Peyer's patch (tissue), 4 donors: ENCODE measurements at regions not wholly inside any gene's neighbourhood (a gene's known extent, or its start where the extent isn't known, plus 50 kb on each side); places are given as distances from the start of the nearest gene placed in this dataset.

Experiments used
- DNase-seq, 3 donors: peaks; one replicate each; pipeline ENCODE4 v3.0.0-alpha.2; 2017 to 2019
- H3K27ac ChIP-seq, 4 donors: fragments of 200-600 bp; sonication (generic); one replicate each; pipeline ENCODE4 v1.5.1; 2016 to 2019
- H3K27me3 ChIP-seq, 2 donors: fragments of 200-600 bp; sonication (generic); one replicate each; pipeline ENCODE4 v1.5.1; 2019
- H3K36me3 ChIP-seq, 3 donors: fragments of 200-600 bp; sonication (generic); one replicate each; pipeline ENCODE4 v1.5.1; 2016 to 2019
- H3K4me1 ChIP-seq, 4 donors: fragments of 200-600 bp; sonication (generic); one replicate each; pipeline ENCODE4 v1.5.1; 2016 to 2019
- H3K4me3 ChIP-seq, 4 donors: fragments of 200-600 bp; sonication (generic); 1 replicate in 3 of 4; 2 replicates in 1 of 4; pipeline ENCODE4 v1.5.1; 2016 to 2019; ENCODE audit warnings: mild to moderate bottlenecking in 1 of 4
- H3K9me3 ChIP-seq, 4 donors: fragments of 200-600 bp; sonication (generic); one replicate each; pipeline ENCODE4 v1.5.1; 2016 to 2019; ENCODE audit warnings: mild to moderate bottlenecking in 1 of 4
- POLR2A ChIP-seq, 2 donors: fragments of 450-650 bp; IDR thresholded peaks; one replicate each; pipeline ENCODE4 v1.5.1; 2017; ENCODE audit warnings: antibody characterized with exemption in 2 of 2, mild to moderate bottlenecking in 2 of 2, moderate library complexity in 2 of 2
- TF ChIP-seq, protein P1 (sequence below), 6 experiments: fragments of 450-650 bp in 4 of 6; fragments of 200-600 bp in 2 of 6; sonication (generic) in 1 of 6; IDR thresholded peaks; one replicate each; pipeline ENCODE4 v1.5.1; 2017 to 2019; ENCODE audit warnings: antibody characterized with exemption in 6 of 6, mild to moderate bottlenecking in 3 of 6, moderate library complexity in 1 of 6

DNA sequence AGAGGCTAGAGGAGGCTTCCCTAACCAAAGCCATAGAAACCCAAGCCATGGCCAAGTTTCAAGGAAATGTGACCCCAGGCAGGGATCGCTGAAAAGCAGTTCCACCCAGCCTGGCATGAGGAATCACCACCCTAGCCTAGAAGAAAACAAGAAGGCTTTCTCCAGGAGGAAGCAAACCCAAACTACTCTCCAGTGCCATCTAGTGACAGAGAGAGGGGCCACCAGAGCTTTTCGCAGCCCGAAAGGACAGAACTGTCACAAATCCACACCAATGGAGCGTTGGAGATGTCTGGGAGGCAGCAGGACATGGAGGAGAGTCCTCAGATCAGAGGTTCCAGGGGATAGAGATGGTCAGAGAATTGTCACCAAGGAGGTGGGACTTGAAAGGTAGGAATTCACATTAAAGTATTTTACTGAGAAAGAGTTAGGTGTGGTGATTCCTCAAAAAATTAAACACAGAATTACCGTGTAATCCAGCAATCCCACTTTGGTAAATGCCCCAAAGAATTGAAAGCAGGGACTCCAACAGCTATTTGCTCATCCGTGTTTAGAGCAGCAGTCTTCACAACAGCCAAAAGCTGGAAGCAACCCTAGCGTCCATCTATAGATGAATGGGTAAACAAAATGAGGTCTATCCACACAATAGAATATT lies 67.3 kb upstream of the NUP50 start:
- Histone ChIP-seq H3K4me1 (peaks cover 0 to 5% (median 0%) of the 10 kb centered on the region in 4 donors), H3K9me3 (no peaks in the 10 kb centered on the region), H3K27ac (no peak overlapping the region), H3K4me3 (no peak overlapping the region), H3K36me3 (no peaks in the 10 kb centered on the region), H3K27me3 (no peaks in the 10 kb centered on the region)
- TF ChIP-seq, protein P1, sequence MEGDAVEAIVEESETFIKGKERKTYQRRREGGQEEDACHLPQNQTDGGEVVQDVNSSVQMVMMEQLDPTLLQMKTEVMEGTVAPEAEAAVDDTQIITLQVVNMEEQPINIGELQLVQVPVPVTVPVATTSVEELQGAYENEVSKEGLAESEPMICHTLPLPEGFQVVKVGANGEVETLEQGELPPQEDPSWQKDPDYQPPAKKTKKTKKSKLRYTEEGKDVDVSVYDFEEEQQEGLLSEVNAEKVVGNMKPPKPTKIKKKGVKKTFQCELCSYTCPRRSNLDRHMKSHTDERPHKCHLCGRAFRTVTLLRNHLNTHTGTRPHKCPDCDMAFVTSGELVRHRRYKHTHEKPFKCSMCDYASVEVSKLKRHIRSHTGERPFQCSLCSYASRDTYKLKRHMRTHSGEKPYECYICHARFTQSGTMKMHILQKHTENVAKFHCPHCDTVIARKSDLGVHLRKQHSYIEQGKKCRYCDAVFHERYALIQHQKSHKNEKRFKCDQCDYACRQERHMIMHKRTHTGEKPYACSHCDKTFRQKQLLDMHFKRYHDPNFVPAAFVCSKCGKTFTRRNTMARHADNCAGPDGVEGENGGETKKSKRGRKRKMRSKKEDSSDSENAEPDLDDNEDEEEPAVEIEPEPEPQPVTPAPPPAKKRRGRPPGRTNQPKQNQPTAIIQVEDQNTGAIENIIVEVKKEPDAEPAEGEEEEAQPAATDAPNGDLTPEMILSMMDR (IDR thresholded peaks at IDR 0.05) = peak in 4 of 6 experiments; percentile 55 to 70 (median 63)
- no peak for TF ChIP-seq POLR2A (IDR thresholded peaks at IDR 0.05)
- peak; percentile 18 to 75 (median 57) for DNase-seq

DNA sequence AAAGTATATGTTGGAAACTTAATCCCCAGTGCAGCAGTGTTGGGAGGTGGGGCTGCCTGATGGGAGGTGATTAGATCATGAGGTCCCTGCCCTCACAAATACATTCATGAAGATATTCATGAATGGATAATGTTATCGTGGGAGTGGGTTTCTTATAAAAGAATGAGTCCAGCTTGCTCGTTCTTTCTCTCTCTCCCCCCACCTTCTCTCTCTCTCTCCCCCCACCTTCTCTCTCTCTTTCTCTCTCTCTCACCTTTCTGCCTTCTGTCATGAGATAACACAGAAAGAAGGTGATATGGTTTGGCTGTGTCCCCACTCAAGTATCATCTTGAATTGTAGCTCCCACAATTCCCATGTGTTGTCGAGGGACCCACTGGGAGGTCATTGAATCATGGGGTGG lies 66.7 kb upstream of the NUP50 start:
- no peak overlapping the region for H3K27ac ChIP-seq
- no peak overlapping the region for H3K4me3 ChIP-seq
- H3K9me3 ChIP-seq = no peaks in the 10 kb centered on the region
- TF ChIP-seq POLR2A (IDR thresholded peaks at IDR 0.05) = no peak
- TF ChIP-seq, protein P1 (IDR thresholded peaks at IDR 0.05) = no peak
- H3K36me3 ChIP-seq = no peaks in the 10 kb centered on the region
- H3K27me3 ChIP-seq = no peaks in the 10 kb centered on the region
- no peak for DNase-seq
- H3K4me1 ChIP-seq = no peaks in the 10 kb centered on the region

DNA sequence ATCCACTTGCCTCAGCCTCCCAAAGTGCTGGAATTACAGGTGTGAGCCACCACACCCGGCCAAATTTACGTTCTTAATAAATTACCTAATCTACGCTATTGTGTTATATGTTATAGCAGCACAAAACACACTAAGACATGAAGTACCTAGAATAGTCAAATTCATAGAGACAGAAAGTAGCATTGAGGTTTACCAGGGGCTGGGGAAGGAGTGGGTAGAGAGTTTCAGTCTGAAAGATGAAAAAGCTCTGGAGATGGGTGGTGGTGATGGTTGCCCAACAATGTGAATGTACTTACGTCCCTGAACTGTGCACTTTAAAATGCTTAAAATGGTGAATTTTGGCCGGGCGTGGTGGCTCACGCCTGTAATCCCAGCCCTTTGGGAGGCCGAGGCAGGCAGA lies 65.7 kb upstream of the NUP50 start:
- Histone ChIP-seq H3K9me3 (no peaks in the 10 kb centered on the region), H3K36me3 (no peaks in the 10 kb centered on the region), H3K4me1 (no peaks in the 10 kb centered on the region), H3K27ac (no peak overlapping the region), H3K27me3 (no peaks in the 10 kb centered on the region), H3K4me3 (no peak overlapping the region)
- no peak for TF ChIP-seq POLR2A (IDR thresholded peaks at IDR 0.05)
- TF ChIP-seq, protein P1 (IDR thresholded peaks at IDR 0.05) = no peak
- no peak for DNase-seq

DNA sequence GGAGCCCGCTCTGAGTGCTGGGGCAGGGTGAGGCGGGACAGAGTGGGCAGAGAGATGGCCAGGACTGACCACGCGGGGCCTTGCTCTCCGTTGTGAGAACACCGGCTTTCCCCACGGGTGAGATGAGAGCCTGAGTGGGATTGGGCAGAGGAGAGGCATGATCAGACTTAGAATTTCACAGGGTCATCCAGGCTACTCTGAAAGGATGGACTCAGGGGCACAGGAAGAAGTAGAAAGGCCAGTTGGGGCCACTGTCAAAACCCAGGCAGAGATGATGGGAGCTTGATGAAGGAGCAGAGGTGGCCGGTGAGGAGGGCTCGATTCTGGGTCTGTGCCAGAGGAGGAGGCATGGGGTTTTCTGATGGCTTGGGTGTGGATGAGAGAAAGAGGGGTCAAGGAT lies 63.8 kb upstream of the NUP50 start:
- H3K4me3 ChIP-seq = no peak overlapping the region
- no peak for TF ChIP-seq POLR2A (IDR thresholded peaks at IDR 0.05)
- TF ChIP-seq, protein P1 (IDR thresholded peaks at IDR 0.05) = no peak
- no peaks in the 10 kb centered on the region for H3K9me3 ChIP-seq
- DNase-seq = no peak
- H3K27me3 ChIP-seq = no peaks in the 10 kb centered on the region
- H3K4me1 ChIP-seq = no peaks in the 10 kb centered on the region
- H3K36me3 ChIP-seq = no peaks in the 10 kb centered on the region
- H3K27ac ChIP-seq = no peak overlapping the region

DNA sequence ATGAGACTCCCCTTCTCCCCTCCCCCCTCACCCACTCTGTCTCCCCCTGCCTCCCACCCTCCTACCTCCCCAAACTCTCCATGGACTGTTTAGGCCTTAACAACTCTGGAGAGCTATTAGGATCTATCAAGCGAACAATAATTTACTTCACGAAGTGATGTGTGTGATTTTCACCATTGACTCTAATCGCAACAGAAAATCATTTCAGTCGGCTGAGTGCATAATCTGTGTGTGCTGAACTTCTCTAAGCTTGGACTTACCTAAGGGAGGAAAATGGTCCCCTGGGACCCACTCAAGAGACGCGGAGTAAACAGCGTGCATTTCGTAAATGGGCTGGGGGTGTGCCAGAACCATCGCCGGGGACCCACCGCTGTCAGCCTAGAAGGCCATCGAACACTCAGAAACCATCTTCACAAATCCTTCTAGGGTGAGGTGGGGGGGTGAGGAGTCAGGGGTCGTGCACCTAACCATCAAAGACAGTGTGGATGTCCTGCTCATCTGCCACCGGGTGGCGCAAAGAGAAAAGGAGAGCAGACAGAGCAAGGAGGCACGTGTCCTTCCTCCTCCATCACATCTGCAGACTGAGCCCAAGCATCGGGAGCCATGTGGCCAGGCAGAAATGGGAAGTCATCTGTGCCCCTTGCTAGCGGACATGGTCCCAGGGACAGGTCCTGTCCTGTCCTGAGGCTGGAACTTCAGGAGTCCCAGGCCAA lies 62.1 kb upstream of the NUP50 start:
- Histone ChIP-seq H3K36me3 (no peaks in the 10 kb centered on the region), H3K4me3 (no peak overlapping the region), H3K9me3 (no peaks in the 10 kb centered on the region), H3K27ac (no peak overlapping the region), H3K4me1 (no peaks in the 10 kb centered on the region), H3K27me3 (no peaks in the 10 kb centered on the region)
- TF ChIP-seq, protein P1 (IDR thresholded peaks at IDR 0.05) = peak in 4 of 6 experiments; percentile 15 to 53 (median 41)
- no peak for TF ChIP-seq POLR2A (IDR thresholded peaks at IDR 0.05)
- DNase-seq = peak in 2 of 3 donors; percentile 18 to 67
